ENCODE measurements at regions not wholly inside any gene's neighbourhood (a gene's known extent, or its start where the extent isn't known, plus 50 kb on each side); places are given as distances from the start of the nearest gene placed in this dataset.
A peak's percentile ranks its signal among the peaks of the same experiment; 100 is the strongest.

DNA sequence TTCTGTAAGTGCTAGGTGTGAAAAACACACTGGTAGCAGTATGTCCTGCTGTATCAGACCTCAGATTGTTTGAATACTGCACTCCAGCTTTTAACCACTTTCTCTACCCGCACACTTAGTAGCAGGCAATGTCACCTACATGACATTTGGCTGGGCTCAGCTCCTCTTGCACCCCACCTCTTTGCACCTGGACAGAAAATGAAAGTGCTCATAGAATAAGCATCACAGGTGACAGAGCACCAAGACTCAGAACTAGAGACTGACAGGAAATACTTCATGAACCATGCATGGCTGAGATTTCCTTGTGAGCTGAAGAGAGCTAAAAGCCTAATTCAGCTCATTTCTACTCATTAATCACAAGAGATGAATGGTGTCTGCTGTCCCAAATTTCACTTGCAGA lies 1014.2 kb upstream of the CDH8 start:
- Histone ChIP-seq H3K36me3 (replicated peaks; ENCODE audit: insufficient read depth, low read length) (no peaks in the 10 kb centered on the region), H3K4me1 (ENCODE audit: low read length) (no peaks in the 10 kb centered on the region), H3K9ac (ENCODE audit: low read length) (no peak overlapping the region), H3K4me2 (ENCODE audit: low read depth, low read length) (no peak overlapping the region), H3K9me3 (replicated peaks; ENCODE audit: insufficient read depth, low read length) (no peaks in the 10 kb centered on the region), H3F3A (ENCODE audit: insufficient read depth, low read length) (no peaks in the 10 kb centered on the region), H3K79me2 (ENCODE audit: low read length) (no peaks in the 10 kb centered on the region), H3K27me3 (replicated peaks; ENCODE audit: insufficient read depth, low read length) (no peaks in the 10 kb centered on the region), H2AFZ (ENCODE audit: low read length) (no peak overlapping the region), H4K20me1 (ENCODE audit: insufficient read depth, low read length) (no peaks in the 10 kb centered on the region), H3K4me3 (ENCODE audit: low read length) (no peak overlapping the region), H3K9me2 (replicated peaks; ENCODE audit: insufficient read depth, low read length) (no peaks in the 10 kb centered on the region), H3K27ac (ENCODE audit: low read length) (no peak overlapping the region)
- DNase-seq, result peak; percentile 93
- TF ChIP-seq EZH2 (optimal IDR thresholded peaks at IDR 0.05; ENCODE audit: low read depth, low read length) (no peak), EZH2phosphoT487 (IDR thresholded peaks at IDR 0.05; ENCODE audit: low read length) (no peak), CTCF (IDR thresholded peaks at IDR 0.05; ENCODE audit: low read length) (no peak)

DNA sequence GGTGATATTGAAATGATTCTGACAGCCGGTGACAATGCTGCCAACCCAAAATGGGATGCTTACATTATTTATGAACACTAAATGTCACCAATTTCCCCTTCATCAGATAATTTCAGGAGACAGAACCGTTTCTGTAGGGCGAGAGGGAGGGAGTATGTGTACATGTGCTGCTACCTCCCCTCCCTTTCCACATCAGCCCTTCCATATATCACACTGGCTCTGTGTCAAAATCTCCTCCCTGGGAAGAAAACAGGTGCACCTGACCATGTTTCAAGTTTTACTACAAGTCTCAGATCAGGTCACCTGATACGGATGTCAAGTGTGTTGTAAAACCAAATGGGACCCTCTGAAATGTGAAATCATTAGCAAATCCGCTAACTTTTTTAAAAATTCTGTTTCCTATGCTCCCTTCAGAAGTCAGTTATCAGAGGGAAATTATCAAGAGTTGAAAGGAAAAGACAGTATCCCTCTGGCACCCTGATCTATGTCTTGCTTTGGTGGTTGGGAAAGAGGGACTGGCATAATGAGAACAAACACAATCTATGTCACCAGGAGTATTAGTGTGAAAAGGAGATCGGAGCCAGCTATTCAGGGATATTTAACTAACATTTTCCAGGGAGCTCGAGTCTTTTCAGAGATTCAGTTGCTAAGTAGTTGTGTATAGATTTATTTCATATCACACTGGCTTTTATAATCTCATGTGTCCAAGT lies 1002.3 kb upstream of the CDH8 start:
- Histone ChIP-seq H3K4me2 (ENCODE audit: low read depth, low read length) (no peak overlapping the region), H4K20me1 (ENCODE audit: insufficient read depth, low read length) (no peaks in the 10 kb centered on the region), H3K9me2 (replicated peaks; ENCODE audit: insufficient read depth, low read length) (no peaks in the 10 kb centered on the region), H3K4me1 (ENCODE audit: low read length) (no peaks in the 10 kb centered on the region), H3K79me2 (ENCODE audit: low read length) (no peaks in the 10 kb centered on the region), H3K27ac (ENCODE audit: low read length) (no peak overlapping the region), H3F3A (ENCODE audit: insufficient read depth, low read length) (no peaks in the 10 kb centered on the region), H3K36me3 (replicated peaks; ENCODE audit: insufficient read depth, low read length) (no peaks in the 10 kb centered on the region), H3K9ac (ENCODE audit: low read length) (no peak overlapping the region), H3K9me3 (replicated peaks; ENCODE audit: insufficient read depth, low read length) (no peaks in the 10 kb centered on the region), H3K27me3 (replicated peaks; ENCODE audit: insufficient read depth, low read length) (no peaks in the 10 kb centered on the region), H2AFZ (ENCODE audit: low read length) (no peak overlapping the region), H3K4me3 (ENCODE audit: low read length) (no peak overlapping the region)
- DNase-seq, result no peak
- TF ChIP-seq EZH2phosphoT487 (IDR thresholded peaks at IDR 0.05; ENCODE audit: low read length) (no peak), EZH2 (optimal IDR thresholded peaks at IDR 0.05; ENCODE audit: low read depth, low read length) (no peak), CTCF (IDR thresholded peaks at IDR 0.05; ENCODE audit: low read length) (no peak)

DNA sequence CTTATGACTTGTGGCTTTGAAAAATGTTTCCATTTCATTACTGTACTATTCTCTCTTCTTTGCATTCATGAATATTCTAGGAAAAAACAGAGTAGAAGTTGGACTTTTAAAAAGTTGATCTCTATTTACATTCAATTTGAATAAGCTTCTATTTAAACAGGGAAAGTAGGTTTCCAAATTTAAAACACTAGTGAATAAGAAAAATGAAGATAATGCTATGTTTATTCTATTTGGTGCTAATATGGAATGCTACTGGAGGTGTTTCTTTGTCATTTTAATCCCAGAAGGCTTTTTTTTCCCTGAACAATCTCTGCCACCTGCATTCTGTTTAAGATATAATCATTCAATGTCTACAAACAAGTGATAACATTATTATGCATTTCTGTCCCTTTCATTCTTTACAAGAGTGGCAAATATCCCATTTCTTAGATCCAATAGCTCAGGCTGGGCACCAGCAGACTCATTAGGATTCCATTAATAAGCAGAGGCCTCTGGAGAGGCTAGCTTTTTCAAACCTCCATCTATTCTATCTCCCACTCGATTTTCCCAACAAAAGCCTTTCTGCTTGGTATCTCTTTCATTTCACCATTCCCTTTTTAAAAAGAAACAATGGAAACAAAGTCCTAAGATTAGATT lies 1001.6 kb upstream of the CDH8 start:
- Histone ChIP-seq H2AFZ (ENCODE audit: low read length) (no peak overlapping the region), H3K9ac (ENCODE audit: low read length) (no peak overlapping the region), H3K9me3 (replicated peaks; ENCODE audit: insufficient read depth, low read length) (no peaks in the 10 kb centered on the region), H3K79me2 (ENCODE audit: low read length) (no peaks in the 10 kb centered on the region), H4K20me1 (ENCODE audit: insufficient read depth, low read length) (no peaks in the 10 kb centered on the region), H3K4me1 (ENCODE audit: low read length) (no peaks in the 10 kb centered on the region), H3K4me2 (ENCODE audit: low read depth, low read length) (no peak overlapping the region), H3K36me3 (replicated peaks; ENCODE audit: insufficient read depth, low read length) (no peaks in the 10 kb centered on the region), H3F3A (ENCODE audit: insufficient read depth, low read length) (no peaks in the 10 kb centered on the region), H3K9me2 (replicated peaks; ENCODE audit: insufficient read depth, low read length) (no peaks in the 10 kb centered on the region), H3K27me3 (replicated peaks; ENCODE audit: insufficient read depth, low read length) (no peaks in the 10 kb centered on the region), H3K27ac (ENCODE audit: low read length) (no peak overlapping the region), H3K4me3 (ENCODE audit: low read length) (no peak overlapping the region)
- no peak for DNase-seq
- TF ChIP-seq EZH2 (optimal IDR thresholded peaks at IDR 0.05; ENCODE audit: low read depth, low read length) (no peak), EZH2phosphoT487 (IDR thresholded peaks at IDR 0.05; ENCODE audit: low read length) (no peak), CTCF (IDR thresholded peaks at IDR 0.05; ENCODE audit: low read length) (no peak)
